Small intestine (tissue), 7 donors: ENCODE measurements at regions not wholly inside any gene's neighbourhood (a gene's known extent, or its start where the extent isn't known, plus 50 kb on each side); places are given as distances from the start of the nearest gene placed in this dataset.
"Not testable (repeated sequence)": the region's sequence is repeated elsewhere in the genome, so short reads cannot be mapped to it uniquely, and the experiment has no call there.

ENCODE experiments used
- DNase-seq, 2 donors: peaks; one replicate each; pipeline versions ENCODE4 v3.0.0 to v3.0.0-alpha.2; 2013
- FAIRE-seq: peaks from 2 replicates; lab custom pipeline; 2012; peaks lifted over from hg19 to GRCh38; lab: Jason Lieb, UNC
- H3K27ac ChIP-seq, 3 donors: one replicate each; pipeline ENCODE4 v1.5.1; 2013; ENCODE audit warnings: low read length in 2 of 3, mild to moderate bottlenecking in 2 of 3, control low read depth in 1 of 3, inconsistent platforms in 1 of 3, low read depth in 1 of 3, moderate library complexity in 1 of 3
- H3K27me3 ChIP-seq, 3 donors: one replicate each; pipeline ENCODE4 v1.6.1; 2013; ENCODE audit warnings: low read length in 3 of 3, inconsistent platforms in 1 of 3; ENCODE audit not compliant: control insufficient read depth in 3 of 3, insufficient read depth in 3 of 3
- H3K36me3 ChIP-seq, 3 donors: one replicate each; pipeline ENCODE4 v1.6.1; 2013; ENCODE audit warnings: low read length in 3 of 3, inconsistent platforms in 1 of 3, low read depth in 1 of 3, mild to moderate bottlenecking in 1 of 3, moderate library complexity in 1 of 3; ENCODE audit not compliant: control insufficient read depth in 3 of 3, insufficient read depth in 2 of 3
- H3K4me1 ChIP-seq, 3 donors: one replicate each; pipeline ENCODE4 v1.6.1; 2013; ENCODE audit warnings: low read length in 2 of 3, inconsistent platforms in 1 of 3, low read depth in 1 of 3, mild to moderate bottlenecking in 1 of 3, moderate library complexity in 1 of 3; ENCODE audit not compliant: control insufficient read depth in 3 of 3, insufficient read depth in 2 of 3
- H3K4me3 ChIP-seq, 3 donors: one replicate each; pipeline ENCODE4 v1.5.1; 2013; ENCODE audit warnings: low read length in 3 of 3, control low read depth in 1 of 3, inconsistent platforms in 1 of 3, low read depth in 1 of 3, mild to moderate bottlenecking in 1 of 3, moderate library complexity in 1 of 3
- H3K9me3 ChIP-seq, 2 donors: one replicate each; pipeline ENCODE4 v1.6.1; 2013; ENCODE audit warnings: low read depth in 1 of 2, low read length in 1 of 2; ENCODE audit not compliant: control insufficient read depth in 2 of 2, insufficient read depth in 1 of 2
- WGBS, 3 donors: extraction: QIAGEN DNeasy Blood & Tissue Kit; methylation state at CpG; one replicate each; pipeline ENCODE4 v1.1.7; 2013; 5-methylcytosine and 5-hydroxymethylcytosine counted together
- donor health status: healthy with polysubstance abuse.
- donor health status: control.
- donor health status: control.
- donor health status: Bipolar disorder and iron deficiency.
- donor health status: healthy.

DNA sequence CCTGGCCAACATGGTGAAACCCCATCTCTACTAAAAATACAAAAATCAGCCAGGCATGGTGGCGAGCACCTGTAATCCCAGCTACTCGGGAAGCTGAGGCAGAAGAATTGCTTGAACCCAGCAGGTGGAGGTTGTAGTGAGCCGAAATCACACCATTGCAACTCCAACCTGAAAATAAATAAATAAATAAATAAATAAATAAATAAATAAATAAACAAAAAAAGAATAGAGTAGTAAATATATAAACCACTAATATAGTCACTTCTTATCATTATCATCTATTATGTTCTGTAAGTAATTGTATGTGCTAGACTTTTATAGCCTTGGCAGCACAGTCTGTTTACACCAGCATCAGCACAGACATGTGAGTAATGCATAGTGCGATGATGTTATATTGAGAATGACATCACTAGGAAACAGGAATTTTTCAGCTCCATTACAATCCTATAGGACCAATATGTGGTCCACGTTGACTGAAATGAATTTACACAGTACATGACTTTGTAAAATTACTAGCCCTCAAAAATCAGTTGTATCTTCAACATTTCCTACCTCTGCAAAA lies 385.4 kb upstream of the ANKRD30A start:
- no peaks in the 10 kb centered on the region for H3K27me3 ChIP-seq
- H3K4me1 ChIP-seq, result no peaks in the 10 kb centered on the region
- H3K9me3 ChIP-seq, result no peaks in the 10 kb centered on the region
- H3K27ac ChIP-seq, result no peak overlapping the region
- WGBS, 3 donors, result 82 to 88% (median 83%) methylated on average over 5 of the region's 5 CpGs
- FAIRE-seq, result no peak
- no peak overlapping the region for H3K4me3 ChIP-seq
- H3K36me3 ChIP-seq, result no peaks in the 10 kb centered on the region
- no peak for DNase-seq

DNA sequence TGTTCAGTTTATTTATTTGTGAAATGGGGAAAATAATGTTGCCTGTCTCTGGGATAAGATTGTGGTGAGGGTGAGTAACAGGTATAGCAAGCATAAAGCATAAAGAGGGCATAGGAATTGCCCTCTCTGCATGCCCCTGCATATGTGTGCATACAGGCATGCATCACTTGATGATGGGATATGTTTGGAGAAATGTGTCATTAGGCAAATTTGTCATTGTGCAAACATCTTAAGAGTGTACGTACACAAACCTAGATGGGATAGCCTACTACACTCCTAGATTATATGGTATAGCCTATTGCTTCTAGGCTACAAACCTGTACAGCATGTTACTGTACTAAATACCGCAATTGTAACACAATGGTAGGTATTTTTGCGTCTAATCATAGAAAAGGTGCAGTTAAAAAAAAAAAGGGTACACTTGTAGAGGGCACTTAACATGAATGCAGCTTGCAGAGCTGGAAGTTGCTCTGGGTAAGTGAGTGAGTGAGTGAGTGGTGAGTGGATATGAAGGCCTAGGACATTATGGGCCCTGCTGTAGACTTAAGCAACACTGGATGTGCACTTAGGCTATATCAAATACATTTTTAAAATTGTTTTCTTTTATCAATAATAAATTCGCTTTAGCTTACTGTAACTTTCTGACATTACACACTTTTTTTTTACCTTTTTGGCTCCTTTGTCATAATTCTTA lies 386.5 kb upstream of the ANKRD30A start:
- no peaks in the 10 kb centered on the region for H3K9me3 ChIP-seq
- no peaks in the 10 kb centered on the region for H3K4me1 ChIP-seq
- FAIRE-seq, result no peak
- 93 to 95% (median 95%) methylated on average over 4 of the region's 4 CpGs for WGBS, 3 donors
- no peak overlapping the region for H3K27ac ChIP-seq
- no peaks in the 10 kb centered on the region for H3K27me3 ChIP-seq
- H3K36me3 ChIP-seq, result no peaks in the 10 kb centered on the region
- no peak for DNase-seq
- H3K4me3 ChIP-seq, result no peak overlapping the region

DNA sequence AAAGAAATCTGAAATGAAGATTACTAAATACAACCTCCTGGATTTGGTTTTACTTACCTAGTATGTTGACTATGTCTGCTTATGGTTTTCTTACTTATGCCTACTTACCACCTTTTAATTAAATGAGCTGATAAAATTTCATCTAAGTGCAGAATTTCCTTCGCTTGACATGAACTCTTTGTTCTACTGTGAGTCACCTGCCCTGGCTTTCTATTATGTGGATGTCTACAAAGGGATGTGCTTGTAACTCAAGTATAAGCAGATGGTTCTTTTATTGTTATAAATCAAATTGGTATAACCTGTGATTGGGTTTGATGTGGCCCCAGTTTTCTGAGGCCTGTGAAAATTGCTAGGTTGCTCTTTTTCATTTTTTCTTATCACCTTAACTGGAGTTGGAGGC lies 389.1 kb upstream of the ANKRD30A start:
- Histone ChIP-seq H3K27ac (no peak overlapping the region), H3K9me3 (peaks cover 0 to under 1% of the 10 kb centered on the region in 2 donors), H3K27me3 (no peaks in the 10 kb centered on the region), H3K36me3 (no peaks in the 10 kb centered on the region), H3K4me3 (no peak overlapping the region), H3K4me1 (no peaks in the 10 kb centered on the region)
- no peak for FAIRE-seq
- DNase-seq, result no peak
- WGBS, 3 donors, result 78 to 97% (median 85%) methylated on average over 1 of the region's 1 CpG

DNA sequence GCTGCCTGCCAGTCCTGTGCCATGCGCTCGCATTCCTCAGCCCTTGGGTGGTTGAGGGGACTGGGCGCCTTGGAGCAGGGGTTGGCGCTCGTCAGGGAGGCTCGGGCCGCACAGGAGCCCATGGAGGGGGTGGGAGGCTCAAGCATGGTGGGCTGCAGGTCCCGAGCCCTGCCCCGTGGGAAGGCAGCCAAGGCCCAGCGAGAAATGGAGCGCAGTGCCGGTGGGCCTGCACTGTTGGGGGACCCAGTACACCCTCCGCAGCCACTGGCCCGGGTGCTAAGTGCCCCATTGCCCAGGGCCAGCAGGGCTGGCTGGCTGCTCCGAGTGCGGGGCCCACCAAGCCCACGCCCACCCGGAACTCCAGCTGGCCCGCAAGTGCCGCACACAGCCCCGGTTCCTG lies 390.8 kb upstream of the ANKRD30A start:
- not testable (repeated sequence) for H3K27me3 ChIP-seq, DNase-seq, H3K4me1 ChIP-seq, H3K27ac ChIP-seq, H3K36me3 ChIP-seq, H3K9me3 ChIP-seq, FAIRE-seq, H3K4me3 ChIP-seq
- 91 to 96% (median 94%) methylated on average over 15 to 21 of the region's 21 CpGs for WGBS, 3 donors

DNA sequence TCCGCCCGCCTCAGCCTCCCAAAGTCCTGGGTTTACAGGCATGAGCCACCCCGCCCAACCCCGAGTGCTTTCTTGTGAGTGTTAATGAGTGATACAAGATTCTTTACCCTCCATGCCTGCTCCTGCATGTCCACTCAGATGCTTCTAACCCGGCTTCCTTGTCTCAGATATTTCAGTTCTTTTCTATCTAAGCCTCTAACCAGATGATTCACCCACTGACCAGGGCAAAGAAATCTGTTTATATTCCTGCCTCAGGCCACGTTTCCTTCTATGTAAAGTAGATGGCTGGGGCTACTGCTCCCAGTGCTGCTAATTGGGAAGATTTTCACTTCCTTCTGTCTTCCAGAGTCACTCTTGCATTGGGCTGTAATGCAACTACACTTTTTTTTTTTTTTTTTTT lies 395.1 kb upstream of the ANKRD30A start:
- H3K4me3 ChIP-seq, result no peak overlapping the region
- 82 to 91% (median 82%) methylated on average over 6 of the region's 6 CpGs for WGBS, 3 donors
- peaks cover 0 to 3% of the 10 kb centered on the region in 2 donors for H3K9me3 ChIP-seq
- no peak overlapping the region for H3K27ac ChIP-seq
- no peaks in the 10 kb centered on the region for H3K27me3 ChIP-seq
- DNase-seq, result no peak
- FAIRE-seq, result no peak
- no peaks in the 10 kb centered on the region for H3K4me1 ChIP-seq
- no peaks in the 10 kb centered on the region for H3K36me3 ChIP-seq

DNA sequence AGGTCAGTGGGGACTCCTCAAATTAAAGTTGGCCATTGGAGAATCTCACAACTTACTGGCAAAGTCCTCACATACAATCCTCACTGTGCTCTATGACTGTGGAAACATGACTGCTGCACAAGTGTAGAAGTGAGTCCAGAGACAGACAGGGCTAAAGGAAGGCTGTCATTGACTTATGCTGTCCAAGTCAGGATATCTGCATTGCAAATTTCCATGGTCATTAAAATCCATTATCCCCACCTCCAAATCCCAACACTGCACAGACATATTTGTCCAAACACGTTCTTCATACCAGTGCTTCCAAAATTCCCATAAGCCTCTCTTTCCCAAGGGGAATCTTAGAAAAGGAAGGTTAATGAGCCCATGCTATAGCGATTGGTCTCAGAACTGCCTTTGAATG lies 396.8 kb upstream of the ANKRD30A start:
- no peaks in the 10 kb centered on the region for H3K4me1 ChIP-seq
- no peaks in the 10 kb centered on the region for H3K27me3 ChIP-seq
- FAIRE-seq, result no peak
- WGBS, 3 donors, result 61 to 76% (median 67%) methylated on average over 2 of the region's 2 CpGs
- no peak overlapping the region for H3K4me3 ChIP-seq
- H3K9me3 ChIP-seq, result peaks cover 0 to 3% of the 10 kb centered on the region in 2 donors
- no peak for DNase-seq
- H3K27ac ChIP-seq, result no peak overlapping the region
- no peaks in the 10 kb centered on the region for H3K36me3 ChIP-seq

DNA sequence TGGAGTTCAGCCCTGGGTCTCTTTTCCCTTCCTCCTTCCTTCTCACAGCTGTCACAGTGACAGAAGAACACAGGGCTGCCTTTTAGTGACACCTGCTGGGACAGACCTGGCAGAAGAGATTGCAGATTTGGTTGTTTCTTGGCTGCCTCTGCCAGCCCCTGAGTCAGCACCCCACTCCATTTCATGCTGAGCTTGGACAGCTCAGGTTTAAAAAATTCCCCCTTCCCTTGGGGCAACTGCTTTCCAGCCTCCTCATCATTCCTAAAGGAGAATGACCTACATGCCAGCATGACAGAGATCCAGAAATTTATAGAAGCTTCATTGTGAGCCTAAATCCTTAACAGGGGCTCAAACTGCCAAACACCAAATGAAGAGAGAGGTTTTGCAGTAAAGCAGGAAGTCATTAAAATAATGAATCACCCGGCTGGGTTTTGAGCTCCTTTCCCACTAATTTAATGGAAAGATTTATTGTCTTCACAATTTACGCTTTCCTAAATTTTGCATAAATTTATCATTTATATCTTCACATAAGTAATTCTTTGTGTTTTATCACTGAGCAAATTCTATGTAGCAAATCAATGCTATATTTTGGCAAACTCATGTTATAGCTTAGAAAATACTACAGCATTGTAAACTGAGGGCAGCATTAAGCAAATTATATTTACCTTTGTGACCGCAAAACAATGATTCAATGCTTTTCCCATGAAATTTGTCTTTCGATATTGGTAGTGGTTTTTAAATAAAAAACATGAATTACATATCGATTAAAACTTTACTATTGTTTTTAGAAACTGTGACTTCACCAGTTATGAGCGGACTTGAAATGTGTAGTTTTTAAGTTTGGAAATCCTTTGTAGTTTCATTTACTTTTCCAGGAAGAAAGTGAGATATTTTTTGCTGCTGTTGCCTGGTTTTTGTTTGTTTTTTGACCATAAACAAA lies 399.5 kb upstream of the ANKRD30A start:
- DNase-seq, result peak in 1 of 2 donors; percentile 10
- Histone ChIP-seq H3K27ac (no peak overlapping the region), H3K36me3 (no peaks in the 10 kb centered on the region), H3K4me1 (no peaks in the 10 kb centered on the region), H3K27me3 (no peaks in the 10 kb centered on the region), H3K4me3 (no peak overlapping the region), H3K9me3 (no peaks in the 10 kb centered on the region)
- WGBS, 3 donors, result 73 to 78% (median 76%) methylated on average over 6 of the region's 6 CpGs
- no peak for FAIRE-seq

DNA sequence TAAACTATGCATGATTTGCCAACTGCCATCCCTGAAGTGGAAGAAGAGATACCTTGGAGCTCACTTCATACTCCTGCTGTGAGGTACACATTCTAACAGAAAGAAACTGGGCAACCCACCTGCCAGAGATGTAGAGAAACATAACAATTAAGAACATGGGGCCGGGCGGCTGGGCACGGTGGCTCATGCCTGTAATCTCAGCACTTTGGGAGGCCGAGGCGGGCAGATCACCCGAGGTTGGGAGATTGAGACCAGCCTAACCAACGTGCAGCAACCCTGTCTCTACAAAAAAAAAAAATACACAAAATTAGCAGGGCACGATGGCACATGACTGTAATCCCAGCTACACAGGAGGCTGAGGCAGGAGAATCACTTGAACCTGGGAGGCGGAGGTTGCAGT lies 402.6 kb upstream of the ANKRD30A start:
- 87 to 95% (median 92%) methylated on average over 9 of the region's 9 CpGs for WGBS, 3 donors
- H3K4me3 ChIP-seq, result no peak overlapping the region
- no peak for DNase-seq
- no peak for FAIRE-seq
- no peaks in the 10 kb centered on the region for H3K27me3 ChIP-seq
- H3K4me1 ChIP-seq, result no peaks in the 10 kb centered on the region
- no peak overlapping the region for H3K27ac ChIP-seq
- peaks cover 0 to 2% of the 10 kb centered on the region in 2 donors for H3K9me3 ChIP-seq
- H3K36me3 ChIP-seq, result no peaks in the 10 kb centered on the region
